Tibial nerve (tissue), 4 donors: ENCODE measurements at regions not wholly inside any gene's neighbourhood (a gene's known extent, or its start where the extent isn't known, plus 50 kb on each side); places are given as distances from the start of the nearest gene placed in this dataset.

Experiments used
- EP300 ChIP-seq, 2 donors: sonication (generic); formaldehyde crosslinking; IDR thresholded peaks; one replicate each; pipeline ENCODE4 v1.6.1; 2017; ENCODE audit warnings: antibody characterized with exemption in 2 of 2, mild to moderate bottlenecking in 1 of 2
- POLR2A ChIP-seq, 2 donors: fragments of 450-650 bp; IDR thresholded peaks; one replicate each; pipeline ENCODE4 v1.6.1; 2017; ENCODE audit warnings: antibody characterized with exemption in 2 of 2, mild to moderate bottlenecking in 2 of 2, moderate library complexity in 2 of 2
- TF ChIP-seq, protein P1 (sequence below), 5 experiments: fragments of 200-600 bp in 3 of 5; fragments of 450-650 bp in 2 of 5; sonication (generic) in 3 of 5; IDR thresholded peaks; one replicate each; pipeline ENCODE4 v1.5.1; 2016 to 2019; ENCODE audit warnings: antibody characterized with exemption in 5 of 5, mild to moderate bottlenecking in 3 of 5, moderate library complexity in 2 of 5

DNA sequence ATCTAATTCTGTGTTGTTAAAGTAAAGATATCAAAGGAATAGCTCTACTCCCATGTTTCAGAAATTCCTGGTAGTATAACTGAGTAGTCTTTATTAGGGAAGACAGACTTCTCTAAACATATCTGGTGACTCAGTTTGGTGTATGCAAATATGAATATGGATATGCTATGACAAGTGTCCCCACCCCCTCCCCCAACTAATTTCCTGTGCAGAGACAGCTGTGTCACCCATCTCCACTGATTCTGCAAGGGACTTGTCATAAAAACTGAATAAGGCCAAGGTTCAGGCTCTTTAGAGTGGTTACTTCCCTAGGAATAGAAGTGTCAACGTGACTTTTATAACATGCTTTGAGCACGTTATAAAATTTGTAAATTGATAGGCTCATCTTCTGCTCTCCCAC lies 429.1 kb downstream of the DAD1 start:
- TF ChIP-seq POLR2A (IDR thresholded peaks at IDR 0.05): no peak
- TF ChIP-seq, protein P1, sequence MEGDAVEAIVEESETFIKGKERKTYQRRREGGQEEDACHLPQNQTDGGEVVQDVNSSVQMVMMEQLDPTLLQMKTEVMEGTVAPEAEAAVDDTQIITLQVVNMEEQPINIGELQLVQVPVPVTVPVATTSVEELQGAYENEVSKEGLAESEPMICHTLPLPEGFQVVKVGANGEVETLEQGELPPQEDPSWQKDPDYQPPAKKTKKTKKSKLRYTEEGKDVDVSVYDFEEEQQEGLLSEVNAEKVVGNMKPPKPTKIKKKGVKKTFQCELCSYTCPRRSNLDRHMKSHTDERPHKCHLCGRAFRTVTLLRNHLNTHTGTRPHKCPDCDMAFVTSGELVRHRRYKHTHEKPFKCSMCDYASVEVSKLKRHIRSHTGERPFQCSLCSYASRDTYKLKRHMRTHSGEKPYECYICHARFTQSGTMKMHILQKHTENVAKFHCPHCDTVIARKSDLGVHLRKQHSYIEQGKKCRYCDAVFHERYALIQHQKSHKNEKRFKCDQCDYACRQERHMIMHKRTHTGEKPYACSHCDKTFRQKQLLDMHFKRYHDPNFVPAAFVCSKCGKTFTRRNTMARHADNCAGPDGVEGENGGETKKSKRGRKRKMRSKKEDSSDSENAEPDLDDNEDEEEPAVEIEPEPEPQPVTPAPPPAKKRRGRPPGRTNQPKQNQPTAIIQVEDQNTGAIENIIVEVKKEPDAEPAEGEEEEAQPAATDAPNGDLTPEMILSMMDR (IDR thresholded peaks at IDR 0.05): no peak
- TF ChIP-seq EP300 (IDR thresholded peaks at IDR 0.05): no peak
